ENCODE measurements at regions not wholly inside any gene's neighbourhood (a gene's known extent, or its start where the extent isn't known, plus 50 kb on each side); places are given as distances from the start of the nearest gene placed in this dataset.

GRCh38 chrX:147776988-147777387 lies 134.7 kb upstream of the FMR1 start:
- Histone ChIP-seq H3K27ac (ENCODE audit: low read depth, low read length) (no peak overlapping the region), H3K4me3 (replicated peaks in 1 of 2; ENCODE audit: low read depth in 1 of 2, low read length in 2 of 2) (no peak overlapping the region), H3K9me3 (ENCODE audit: control insufficient read depth in 1 of 2, insufficient read depth in 1 of 2, low read depth in 1 of 2, low read length in 2 of 2) (no peaks in the 10 kb centered on the region), H3K9ac (ENCODE audit: low read length) (no peak overlapping the region), H3K36me3 (ENCODE audit: control insufficient read depth in 1 of 2, insufficient read depth in 2 of 2, low read length in 2 of 2) (no peaks in the 10 kb centered on the region), H3K4me1 (ENCODE audit: control insufficient read depth in 1 of 2, insufficient read depth in 2 of 2, low read length in 2 of 2) (no peaks in the 10 kb centered on the region), H4K20me1 (ENCODE audit: insufficient read depth) (no peaks in the 10 kb centered on the region), H3K79me2 (ENCODE audit: insufficient read depth, low read length) (no peaks in the 10 kb centered on the region), H3K4me2 (ENCODE audit: low read length) (no peak overlapping the region), H2AFZ (ENCODE audit: low read depth, low read length, poor library complexity, severe bottlenecking) (no peak overlapping the region), H3K9me2 (ENCODE audit: insufficient read depth) (no peaks in the 10 kb centered on the region), H3K27me3 (ENCODE audit: insufficient read depth, low read length) (no peaks in the 10 kb centered on the region)
- POLR2A ChIA-PET = no interaction called here
- ATAC-seq = no peak
- no peak for DNase-seq (ENCODE audit: low read depth, low spot score)
- RAD21 ChIA-PET (ENCODE audit: low non-redundant PET in 1 of 2, low total read pairs in 2 of 2, uncharacterized antibody in 2 of 2, unreplicated experiment in 2 of 2) = no interaction called here
- no peak for TF ChIP-seq ATF3 (IDR thresholded peaks at IDR 0.05)
- TF ChIP-seq SRF (IDR thresholded peaks at IDR 0.05; ENCODE audit: low read depth) = no peak
- TF ChIP-seq ZFX (IDR thresholded peaks at IDR 0.05) = no peak
- TF ChIP-seq EZH2phosphoT487 (IDR thresholded peaks at IDR 0.05; ENCODE audit: borderline replicate concordance) = no peak
- no peak for TF ChIP-seq EZH2 (IDR thresholded peaks at IDR 0.05)
- TF ChIP-seq REST (IDR thresholded peaks at IDR 0.05; ENCODE audit: low read depth) = no peak
- no peak for TF ChIP-seq CEBPB (IDR thresholded peaks at IDR 0.05; ENCODE audit: low read depth)
- no peak for TF ChIP-seq ZNF274 (IDR thresholded peaks at IDR 0.05; ENCODE audit: low read depth, low read length)
- BruUV-seq (replicated peaks) = no TSS peak
- CTCF ChIA-PET = no interaction called here
- intact Hi-C loops (cut with micrococcal nuclease) = no loop called here
